DND-41 (cell line): ENCODE measurements at regions not wholly inside any gene's neighbourhood (a gene's known extent, or its start where the extent isn't known, plus 50 kb on each side); places are given as distances from the start of the nearest gene placed in this dataset.

Experiments
- ATAC-seq: fragments of 200-7000 bp; cut with Tn5 transposase; 3 replicates; pipeline ENCODE4 v1.9.1; 2021; ENCODE audit warnings: low read depth; ENCODE audit not compliant: insufficient read depth
- DNase-seq: peaks from one replicate; pipeline ENCODE4 v3.0.0-alpha.2; 2020
- H2AFZ ChIP-seq: 2 replicates; pipeline ENCODE4 v1.6.0; 2012; ENCODE audit warnings: low read depth, low read length
- H3K27ac ChIP-seq: 2 replicates; pipeline ENCODE4 v1.5.1; 2012; ENCODE audit warnings: low read length, inconsistent platforms
- H3K27me3 ChIP-seq: fragments of 200-600 bp; sonication (generic); 2 replicates; pipeline ENCODE4 v1.6.0; 2012; ENCODE audit warnings: low read length, mild to moderate bottlenecking, inconsistent platforms; ENCODE audit not compliant: insufficient read depth, poor library complexity
- H3K36me3 ChIP-seq: 2 replicates; pipeline ENCODE4 v1.5.1; 2012; ENCODE audit warnings: low read length, inconsistent platforms; ENCODE audit not compliant: insufficient read depth
- H3K4me1 ChIP-seq: 2 replicates; pipeline ENCODE4 v1.5.1; 2012; ENCODE audit warnings: mild to moderate bottlenecking, low read length; ENCODE audit not compliant: insufficient read depth
- H3K4me2 ChIP-seq: 2 replicates; pipeline ENCODE4 v1.6.0; 2012; ENCODE audit warnings: mild to moderate bottlenecking, moderate library complexity, low read length, inconsistent platforms; ENCODE audit not compliant: insufficient read depth
- H3K4me3 ChIP-seq, 2 experiments: fragments of 200-600 bp in 1 of 2; shearing (Covaris generic) in 1 of 2; 2 replicates each; pipeline ENCODE4 v1.5.1; 2012 to 2016; ENCODE audit warnings: inconsistent platforms in 2 of 2, low read length in 2 of 2, mild to moderate bottlenecking in 2 of 2, low read depth in 1 of 2, moderate library complexity in 1 of 2
- H3K79me2 ChIP-seq: 2 replicates; pipeline ENCODE4 v1.6.0; 2012; ENCODE audit warnings: low read length, inconsistent platforms; ENCODE audit not compliant: insufficient read depth
- H3K9ac ChIP-seq: 2 replicates; pipeline ENCODE4 v1.6.0; 2012; ENCODE audit warnings: low read depth, mild to moderate bottlenecking, inconsistent platforms, low read length, moderate library complexity
- H3K9me3 ChIP-seq: 2 replicates; pipeline ENCODE4 v1.5.1; 2012; ENCODE audit warnings: low read length, moderate library complexity, mild to moderate bottlenecking, inconsistent platforms; ENCODE audit not compliant: insufficient read depth, severe bottlenecking
- H4K20me1 ChIP-seq: 2 replicates; pipeline ENCODE4 v1.6.0; 2012; ENCODE audit warnings: low read length; ENCODE audit not compliant: insufficient read depth
- CTCF ChIP-seq: IDR thresholded peaks from 2 replicates; pipeline ENCODE4 v1.5.1; 2012; ENCODE audit warnings: borderline replicate concordance, low read length, moderate library complexity, mild to moderate bottlenecking; ENCODE audit not compliant: poor library complexity, severe bottlenecking; ENCODE audit errors: extremely low read depth
- EZH2 ChIP-seq: IDR thresholded peaks from 3 replicates; pipeline ENCODE4 v1.6.1; 2012; ENCODE audit warnings: borderline replicate concordance, low read depth, mild to moderate bottlenecking, moderate library complexity, low read length, inconsistent platforms; ENCODE audit not compliant: severe bottlenecking

DNA sequence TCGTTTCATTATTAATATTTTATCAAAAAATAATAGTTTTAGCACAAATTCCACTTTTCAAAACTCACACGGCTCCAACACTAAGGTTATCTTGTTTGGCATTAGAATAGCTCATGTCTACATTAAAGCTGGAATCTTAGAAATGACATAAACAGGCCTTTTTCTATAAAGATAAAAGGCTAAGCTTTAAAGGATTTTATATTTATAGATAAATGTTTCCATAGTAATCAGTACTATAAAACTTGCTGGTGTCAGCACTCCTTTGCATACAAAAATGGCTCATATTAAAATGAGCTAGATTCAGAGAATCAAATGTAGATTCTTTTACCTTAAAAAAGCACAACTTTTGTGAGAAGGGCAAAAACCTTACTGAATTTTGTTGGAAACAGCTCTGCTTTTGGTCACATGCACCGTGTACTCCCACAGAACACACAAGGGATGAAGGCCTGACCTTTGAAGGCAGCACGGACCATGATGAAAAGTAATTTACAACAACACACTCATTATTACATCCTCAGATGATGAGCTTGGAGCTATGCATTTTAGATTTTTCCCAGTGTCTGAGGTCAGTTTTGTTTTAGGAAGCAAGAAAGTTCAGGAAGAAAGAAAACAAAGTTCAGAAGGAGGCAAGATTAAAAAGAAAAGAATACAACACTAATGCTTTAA, 202.8 kb downstream of the BCAT1 start:
- no peak overlapping the region for H3K9ac ChIP-seq
- DNase-seq = no peak
- TF ChIP-seq EZH2 = no peak
- no peak for TF ChIP-seq CTCF
- no peaks in the 10 kb centered on the region for H4K20me1 ChIP-seq
- no peak overlapping the region for H2AFZ ChIP-seq
- no peak for ATAC-seq
- H3K27me3 ChIP-seq = no peaks in the 10 kb centered on the region
- no peaks in the 10 kb centered on the region for H3K36me3 ChIP-seq
- H3K4me2 ChIP-seq = no peak overlapping the region
- peaks cover 13% of the 10 kb centered on the region for H3K4me1 ChIP-seq
- no peak overlapping the region for H3K4me3 ChIP-seq
- H3K9me3 ChIP-seq = no peaks in the 10 kb centered on the region
- no peak overlapping the region for H3K27ac ChIP-seq
- H3K79me2 ChIP-seq = no peaks in the 10 kb centered on the region

- Histone ChIP-seq H3K4me1 (peaks cover 29% of the 10 kb centered on the region), H3K4me3 (no peak overlapping the region), H3K9ac (no peak overlapping the region), H2AFZ (no peak overlapping the region), H3K27me3 (no peaks in the 10 kb centered on the region), H4K20me1 (no peaks in the 10 kb centered on the region), H3K36me3 (no peaks in the 10 kb centered on the region), H3K9me3 (no peaks in the 10 kb centered on the region), H3K27ac (no peak overlapping the region), H3K79me2 (no peaks in the 10 kb centered on the region), H3K4me2 (no peak overlapping the region)
- no peak for TF ChIP-seq CTCF
- TF ChIP-seq EZH2 = no peak
- DNase-seq (no peak), ATAC-seq (no peak)
Measured at GRCh38 chr12:24743941-24744793, 204.7 kb downstream of the BCAT1 start.

GRCh38 chr12:24742378-24742777, 206.5 kb downstream of the BCAT1 start:
- Histone ChIP-seq H3K4me3 (no peak overlapping the region), H2AFZ (peak overlapping the region; percentile 54), H4K20me1 (no peaks in the 10 kb centered on the region), H3K4me2 (no peak overlapping the region), H3K36me3 (no peaks in the 10 kb centered on the region), H3K4me1 (peaks cover 45% of the 10 kb centered on the region), H3K9me3 (no peaks in the 10 kb centered on the region), H3K27me3 (no peaks in the 10 kb centered on the region), H3K9ac (no peak overlapping the region), H3K27ac (peak overlapping the region; percentile 3; the same call in 1 of the 2 replicates), H3K79me2 (no peaks in the 10 kb centered on the region)
- peak; percentile 49 for DNase-seq
- ATAC-seq = peak; percentile 54; the same call in 2 of the 3 replicates
- TF ChIP-seq CTCF = no peak
- no peak for TF ChIP-seq EZH2
